WERI-Rb-1 (cell line): ENCODE measurements at regions not wholly inside any gene's neighbourhood (a gene's known extent, or its start where the extent isn't known, plus 50 kb on each side); places are given as distances from the start of the nearest gene placed in this dataset.

Experiments used
- DNase-seq: peaks from one replicate; pipeline ENCODE4 v3.0.0-alpha.2; 2020
- H3K27ac ChIP-seq: fragments of 250-450 bp; sonication (Bioruptor Pico); 2 replicates; pipeline ENCODE4 v1.5.1; 2020; ENCODE audit warnings: mild to moderate bottlenecking, moderate library complexity
- H3K27me3 ChIP-seq: fragments of 250-450 bp; sonication (Bioruptor Pico); 2 replicates; pipeline ENCODE4 v1.5.1; 2021; ENCODE audit warnings: mild to moderate bottlenecking, low read depth, moderate library complexity; ENCODE audit not compliant: insufficient read depth, severe bottlenecking
- H3K36me3 ChIP-seq: fragments of 250-450 bp; sonication (Bioruptor Pico); 2 replicates; pipeline ENCODE4 v1.5.1; 2020; ENCODE audit warnings: mild to moderate bottlenecking, moderate library complexity
- H3K4me3 ChIP-seq: 2 replicates; pipeline ENCODE4 v1.5.1; 2011; ENCODE audit warnings: low read depth, mild to moderate bottlenecking, control low read depth, low read length
- H3K9me3 ChIP-seq: fragments of 250-450 bp; sonication (Bioruptor Pico); 2 replicates; pipeline ENCODE4 v1.5.1; 2021; ENCODE audit warnings: mild to moderate bottlenecking, moderate library complexity; ENCODE audit not compliant: severe bottlenecking
- CTCF ChIP-seq: IDR thresholded peaks from 2 replicates; pipeline ENCODE4 v1.5.1; 2011; ENCODE audit warnings: low read depth, mild to moderate bottlenecking, control low read depth, inconsistent platforms, low read length

- Histone ChIP-seq H3K27me3 (no peaks in the 10 kb centered on the region), H3K4me3 (no peak overlapping the region), H3K36me3 (no peaks in the 10 kb centered on the region), H3K27ac (no peak overlapping the region), H3K9me3 (no peaks in the 10 kb centered on the region)
- TF ChIP-seq CTCF = no peak
- no peak for DNase-seq
Observed at GRCh38 chr2:78602862-78603261, 422.6 kb upstream of the REG3G start.

- Histone ChIP-seq H3K36me3 (no peaks in the 10 kb centered on the region), H3K27me3 (no peaks in the 10 kb centered on the region), H3K4me3 (no peak overlapping the region), H3K9me3 (no peaks in the 10 kb centered on the region), H3K27ac (no peak overlapping the region)
- TF ChIP-seq CTCF = no peak
- no peak for DNase-seq
Observed at GRCh38 chr2:78606895-78607294, 418.6 kb upstream of the REG3G start.

GRCh38 chr2:78614726-78615125 lies 410.8 kb upstream of the REG3G start:
- H3K27me3 ChIP-seq = no peaks in the 10 kb centered on the region

GRCh38 chr2:78615956-78616355 lies 409.5 kb upstream of the REG3G start:
- H3K4me3 ChIP-seq = no peak overlapping the region
- DNase-seq = no peak
- no peaks in the 10 kb centered on the region for H3K9me3 ChIP-seq
- no peaks in the 10 kb centered on the region for H3K36me3 ChIP-seq
- no peaks in the 10 kb centered on the region for H3K27me3 ChIP-seq
- no peak overlapping the region for H3K27ac ChIP-seq
- TF ChIP-seq CTCF = no peak

More at GRCh38 chr2:78614726-78615125, 410.8 kb upstream of the REG3G start:
- no peak for TF ChIP-seq CTCF
- H3K4me3 ChIP-seq = no peak overlapping the region
- H3K9me3 ChIP-seq = no peaks in the 10 kb centered on the region
- H3K36me3 ChIP-seq = no peaks in the 10 kb centered on the region
- DNase-seq = no peak
- no peak overlapping the region for H3K27ac ChIP-seq

GRCh38 chr2:78634425-78634824 lies 391.1 kb upstream of the REG3G start:
- H3K36me3 ChIP-seq = no peaks in the 10 kb centered on the region
- H3K27me3 ChIP-seq = no peaks in the 10 kb centered on the region
- no peaks in the 10 kb centered on the region for H3K9me3 ChIP-seq
- H3K27ac ChIP-seq = no peak overlapping the region
- TF ChIP-seq CTCF = no peak
- no peak overlapping the region for H3K4me3 ChIP-seq
- no peak for DNase-seq

GRCh38 chr2:78644854-78645253 lies 380.6 kb upstream of the REG3G start:
- no peak for DNase-seq
- Histone ChIP-seq H3K27me3 (no peaks in the 10 kb centered on the region), H3K36me3 (no peaks in the 10 kb centered on the region), H3K27ac (no peak overlapping the region), H3K9me3 (no peaks in the 10 kb centered on the region), H3K4me3 (no peak overlapping the region)
- TF ChIP-seq CTCF = no peak
